GM12891 (cell line): ENCODE measurements at regions not wholly inside any gene's neighbourhood (a gene's known extent, or its start where the extent isn't known, plus 50 kb on each side); places are given as distances from the start of the nearest gene placed in this dataset.

Experiments
- DNase-seq: peaks from one replicate; pipeline ENCODE4 v3.0.0; 2011; ENCODE audit warnings: low spot score; ENCODE audit not compliant: insufficient read length
- FAIRE-seq: peaks from 2 replicates; lab custom pipeline; 2011; peaks lifted over from hg19 to GRCh38; lab: Jason Lieb, UNC
- PAX5 ChIP-seq: IDR thresholded peaks from 2 replicates; pipeline ENCODE4 v1.6.1; 2011; ENCODE audit warnings: low read length, moderate library complexity, mild to moderate bottlenecking; ENCODE audit not compliant: insufficient read depth, severe bottlenecking
- POLR2A ChIP-seq: IDR thresholded peaks from 2 replicates; pipeline ENCODE4 v1.6.1; 2011; ENCODE audit warnings: low read depth, low read length, control low read depth
- POLR2AphosphoS5 ChIP-seq: IDR thresholded peaks from 2 replicates; pipeline ENCODE4 v1.6.1; 2011; ENCODE audit warnings: low read depth, low read length, control low read depth
- POU2F2 ChIP-seq: IDR thresholded peaks from 2 replicates; pipeline ENCODE4 v1.6.1; 2011; ENCODE audit warnings: low read depth, mild to moderate bottlenecking, control low read depth, low read length, moderate library complexity
- SPI1 ChIP-seq: IDR thresholded peaks from 2 replicates; pipeline ENCODE4 v1.6.1; 2011; ENCODE audit warnings: low read depth, low read length, control low read depth
- TAF1 ChIP-seq: IDR thresholded peaks from 2 replicates; pipeline ENCODE4 v1.6.1; 2011; ENCODE audit warnings: low read depth, low read length, control low read depth

DNA sequence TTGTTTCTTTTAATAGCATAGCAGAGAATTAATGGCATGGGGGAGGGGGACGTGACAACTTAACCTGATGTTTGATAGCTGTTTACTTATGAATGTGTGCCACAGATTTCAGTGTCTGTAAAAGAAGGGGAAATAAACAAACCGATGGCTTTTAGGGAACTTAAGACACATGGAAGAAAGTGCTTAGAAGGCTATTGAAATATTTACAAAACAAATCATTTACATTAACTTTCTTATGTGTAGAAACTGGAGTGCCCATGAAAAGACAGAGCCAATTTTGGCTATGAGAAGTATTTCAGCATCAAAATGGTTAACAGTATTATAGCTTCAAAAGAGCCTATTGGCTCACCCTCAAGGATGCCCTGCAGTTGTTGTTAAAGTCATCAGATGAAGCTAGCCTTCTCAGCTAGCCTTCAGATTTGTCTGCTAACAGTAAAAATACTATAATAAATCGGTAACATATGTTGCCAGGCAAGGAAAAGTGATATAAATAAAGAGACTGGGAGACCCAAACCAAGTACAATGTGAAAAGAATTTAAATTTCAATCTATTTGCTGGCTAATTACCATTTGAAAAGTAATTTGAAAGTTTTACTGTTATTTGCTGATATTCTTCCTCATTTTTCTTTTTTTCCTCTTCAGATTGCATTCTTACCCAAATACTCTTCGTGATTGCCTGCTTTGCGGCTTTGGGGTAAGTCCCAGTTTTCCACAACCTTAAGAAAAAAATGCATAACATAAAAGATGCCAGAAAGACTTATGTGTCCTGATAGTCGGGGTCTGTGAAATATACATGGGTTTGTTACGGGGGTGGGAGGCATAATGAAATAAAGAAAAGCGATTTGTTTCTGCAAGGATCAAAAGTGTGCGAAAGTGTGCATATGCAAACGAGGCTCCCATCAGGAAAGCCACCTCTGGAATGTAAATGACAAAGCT, 256.4 kb downstream of the MEIS1 start:
- TF ChIP-seq POLR2AphosphoS5, result no peak
- no peak for TF ChIP-seq TAF1
- no peak for TF ChIP-seq POU2F2
- no peak for TF ChIP-seq POLR2A
- TF ChIP-seq SPI1, result no peak
- no peak for TF ChIP-seq PAX5
- FAIRE-seq, result no peak
- no peak for DNase-seq

DNA sequence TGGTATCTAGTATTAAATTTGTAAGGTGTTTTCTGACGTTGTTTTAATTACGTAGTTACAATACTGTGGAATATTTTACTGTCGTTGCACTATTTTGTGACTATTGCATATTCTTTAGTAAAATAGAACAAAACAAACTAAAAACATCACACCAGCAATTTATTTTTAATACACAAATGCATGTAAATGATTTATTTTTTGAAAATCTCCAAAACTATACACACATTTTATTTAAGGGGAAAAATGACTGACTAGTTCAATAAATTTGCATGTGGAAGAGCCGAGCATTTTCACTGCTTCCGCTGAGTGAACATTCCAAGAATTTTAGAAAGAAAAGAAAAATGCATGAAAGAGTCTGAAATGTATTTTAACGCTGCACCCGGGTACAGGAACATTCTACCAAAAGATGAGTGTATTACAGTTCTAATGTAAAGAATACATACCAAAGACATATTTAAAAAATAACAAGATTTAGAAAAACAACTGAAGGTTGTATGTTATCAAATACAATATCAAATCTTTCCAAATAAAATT, 257.7 kb downstream of the MEIS1 start:
- FAIRE-seq, result no peak
- DNase-seq, result no peak
- TF ChIP-seq TAF1 (no peak), POLR2AphosphoS5 (no peak), PAX5 (no peak), POU2F2 (no peak), POLR2A (no peak), SPI1 (no peak)

DNA sequence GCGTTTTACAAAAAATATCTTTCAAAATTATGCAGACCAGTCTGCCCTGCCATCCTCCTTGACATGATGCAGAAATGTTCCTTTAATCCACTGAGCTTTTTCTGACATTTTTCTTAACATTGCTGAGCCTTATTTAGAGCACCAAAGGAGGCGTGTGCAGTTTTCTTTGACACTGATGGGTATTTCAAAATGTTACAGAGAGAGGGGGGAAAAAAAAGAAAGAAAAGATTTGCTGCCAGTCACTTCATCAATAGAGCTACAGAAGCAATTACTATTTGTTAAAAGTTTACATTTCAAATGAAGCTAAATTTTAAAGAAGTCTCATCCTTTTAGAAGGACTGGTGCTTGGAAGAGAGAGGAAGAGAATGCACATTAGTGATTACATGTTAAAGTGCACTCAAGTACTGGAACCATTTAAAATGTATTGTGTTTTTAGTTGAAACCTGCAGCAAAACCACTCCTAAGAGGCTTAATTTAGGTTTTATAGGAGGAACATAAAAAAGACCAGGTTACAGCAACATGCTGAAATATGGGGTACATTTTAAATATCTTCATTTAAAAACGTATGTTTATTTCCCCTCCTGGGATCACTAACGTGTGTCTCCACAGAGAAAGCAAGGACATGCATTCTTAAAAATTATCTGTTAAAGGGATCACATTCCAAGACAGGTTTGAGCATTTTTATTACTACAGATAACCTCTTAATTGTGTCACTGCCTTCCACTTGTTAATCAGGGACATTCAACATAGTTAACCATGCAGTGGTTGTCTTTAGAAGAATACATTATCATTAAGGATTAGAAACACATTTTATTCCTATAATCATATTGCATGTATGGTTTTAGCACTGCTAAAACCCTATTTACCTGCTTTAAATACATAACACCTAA, 258.4 kb downstream of the MEIS1 start:
- TF ChIP-seq SPI1 (no peak), TAF1 (no peak), POLR2AphosphoS5 (no peak), POU2F2 (no peak), POLR2A (no peak), PAX5 (no peak)
- no peak for FAIRE-seq
- DNase-seq, result no peak

DNA sequence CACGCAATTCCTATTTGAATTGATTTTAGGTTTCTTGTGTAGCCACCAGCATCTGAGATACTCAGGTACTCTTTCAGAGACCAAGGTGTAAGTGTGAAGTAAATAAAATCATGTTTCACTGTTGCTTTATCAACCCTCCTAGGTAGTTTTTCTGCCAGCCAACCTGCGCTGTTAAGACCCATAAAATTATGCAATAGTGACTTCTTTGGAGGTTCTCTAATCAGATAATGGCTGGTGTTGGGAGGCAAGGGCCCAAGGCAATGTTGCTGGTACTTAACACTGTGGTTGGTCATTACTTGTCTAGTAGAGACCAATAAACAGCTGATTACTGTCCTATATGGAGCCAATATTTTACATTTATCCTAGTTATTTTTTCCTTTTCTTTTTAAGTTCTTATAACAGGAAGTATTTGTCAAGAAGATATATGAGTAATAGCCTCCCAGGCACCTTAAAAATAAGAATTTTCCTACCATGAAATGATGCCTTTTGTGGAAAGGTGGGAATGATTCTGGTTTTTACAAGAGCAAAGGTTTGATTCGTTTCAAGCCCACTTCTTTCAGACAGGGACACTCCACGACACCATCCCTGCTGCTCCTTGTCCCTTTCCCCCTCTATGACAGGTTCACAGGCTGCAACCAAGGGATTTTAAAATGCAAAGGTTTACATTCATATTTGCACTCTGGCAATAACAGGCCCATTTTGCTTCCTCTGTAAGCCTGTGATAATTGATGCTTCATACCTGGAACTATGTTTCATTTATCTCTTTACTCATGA, 259.3 kb downstream of the MEIS1 start:
- TF ChIP-seq POLR2A, result no peak
- FAIRE-seq, result no peak
- no peak for DNase-seq

DNA sequence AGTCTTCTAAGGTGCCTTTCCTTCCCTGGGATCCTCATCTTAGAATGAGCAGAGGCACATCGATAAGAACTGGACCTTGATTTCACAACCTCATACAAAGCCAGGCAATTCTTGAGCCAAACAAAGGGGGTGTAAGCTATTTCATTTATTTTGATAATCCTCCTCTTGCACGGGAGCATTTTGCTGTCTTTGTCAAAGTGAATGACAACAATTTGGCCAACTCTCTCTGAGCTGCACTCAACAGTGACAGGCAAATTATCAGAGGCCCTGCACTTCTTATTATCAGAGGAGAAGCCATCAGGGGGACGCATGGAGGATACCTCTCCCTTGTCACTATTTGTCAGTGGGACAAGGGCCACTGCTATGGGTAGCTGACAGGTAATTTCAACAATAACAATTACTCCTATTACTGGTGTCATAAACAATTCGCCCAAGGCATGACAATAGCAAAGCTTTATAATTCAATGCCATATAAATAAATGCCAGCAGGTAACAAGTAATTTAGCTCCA, 260.4 kb downstream of the MEIS1 start:
- FAIRE-seq, result no peak

GRCh38 chr2:66696374-66696773, 261.4 kb downstream of the MEIS1 start:
- DNase-seq, result no peak
- FAIRE-seq, result no peak
- no peak for TF ChIP-seq POLR2A
- no peak for TF ChIP-seq PAX5
- no peak for TF ChIP-seq POLR2AphosphoS5
- TF ChIP-seq POU2F2, result no peak
- TF ChIP-seq TAF1, result no peak
- no peak for TF ChIP-seq SPI1

More for the DNA sequence above, 260.4 kb downstream of the MEIS1 start:
- DNase-seq, result no peak
- no peak for TF ChIP-seq SPI1
- no peak for TF ChIP-seq TAF1
- no peak for TF ChIP-seq POLR2AphosphoS5
- TF ChIP-seq PAX5, result no peak
- no peak for TF ChIP-seq POLR2A
- TF ChIP-seq POU2F2, result no peak

DNA sequence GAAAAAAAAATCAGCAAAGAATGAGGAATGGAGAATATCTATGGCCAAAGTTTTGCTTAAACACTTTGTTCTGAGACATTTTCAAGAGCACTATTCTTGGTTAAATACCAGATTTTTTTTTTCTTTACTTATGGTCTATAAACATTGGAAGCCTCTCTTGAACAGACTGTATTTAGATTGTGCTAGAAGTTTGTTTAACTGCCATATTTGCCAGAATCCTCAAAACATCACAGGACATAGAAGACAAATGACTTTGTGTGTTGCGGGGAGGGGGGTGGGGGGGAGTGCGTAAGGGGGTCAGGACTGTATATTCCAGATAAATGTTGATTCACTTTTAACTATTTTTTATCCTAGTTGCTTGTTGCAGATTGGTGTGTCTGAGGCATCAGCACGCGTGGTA, 262.0 kb downstream of the MEIS1 start:
- FAIRE-seq (no peak), DNase-seq (no peak)
- no peak for TF ChIP-seq SPI1
- no peak for TF ChIP-seq POLR2AphosphoS5
- no peak for TF ChIP-seq PAX5
- TF ChIP-seq POLR2A, result no peak
- TF ChIP-seq TAF1, result no peak
- TF ChIP-seq POU2F2, result no peak

DNA sequence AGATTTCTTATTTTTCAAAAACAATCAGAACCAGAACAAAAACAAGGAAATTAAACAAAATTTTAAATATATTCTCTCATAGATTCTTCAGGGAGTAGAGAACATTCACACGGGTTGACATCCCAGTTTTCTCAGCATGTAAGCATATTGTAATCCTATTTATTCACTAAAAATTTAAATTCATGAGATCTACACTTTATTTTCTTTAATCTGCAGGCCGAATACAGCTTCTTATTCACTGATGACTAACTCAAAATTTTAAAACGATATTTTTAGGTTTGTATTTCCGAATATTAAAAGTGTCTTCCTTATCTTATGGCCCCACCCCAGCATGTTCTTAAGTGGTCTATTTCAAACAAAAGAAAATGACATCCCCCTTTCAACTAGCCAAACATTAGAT, 262.4 kb downstream of the MEIS1 start:
- FAIRE-seq (no peak), DNase-seq (no peak)
- TF ChIP-seq PAX5, result no peak

GRCh38 chr2:66698091-66698490, 263.2 kb downstream of the MEIS1 start:
- DNase-seq (no peak), FAIRE-seq (no peak)
- TF ChIP-seq POU2F2 (no peak), POLR2AphosphoS5 (no peak), PAX5 (no peak), SPI1 (no peak), POLR2A (no peak), TAF1 (no peak)
